ENCODE measurements at regions not wholly inside any gene's neighbourhood (a gene's known extent, or its start where the extent isn't known, plus 50 kb on each side); places are given as distances from the start of the nearest gene placed in this dataset.

DNA sequence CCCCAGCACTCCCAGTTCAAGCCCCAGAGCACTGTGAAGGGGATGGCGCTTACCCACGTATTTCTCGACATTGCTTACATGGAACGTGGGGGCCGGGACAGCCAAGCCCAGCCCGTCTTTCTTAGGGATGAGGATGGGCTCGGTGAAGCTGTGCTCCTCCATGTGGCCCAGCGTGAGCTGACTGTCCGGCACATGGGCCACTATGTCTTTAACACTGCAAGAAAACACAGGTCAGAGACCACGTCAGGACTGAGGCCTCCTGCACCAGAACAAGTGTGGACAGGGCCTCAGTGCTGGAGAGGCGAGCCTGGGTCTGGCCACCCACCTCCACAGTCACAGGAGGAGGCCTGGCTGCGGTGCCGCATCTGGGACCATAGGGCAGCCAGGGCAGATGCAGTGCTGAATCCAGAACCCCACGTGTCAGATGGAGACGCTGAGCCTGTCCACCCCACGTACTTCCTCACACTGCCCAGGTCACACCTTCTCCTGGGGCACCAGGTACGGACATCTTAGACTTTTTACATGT is 125.2 kb downstream of the TUBA3C start:
- no peak for ATAC-seq
- no peak for TF ChIP-seq ZFP30 (CRISPR knock-in tag; IDR thresholded peaks at IDR 0.05)
- TF ChIP-seq ZFP3 (CRISPR knock-in tag; IDR thresholded peaks at IDR 0.05), result no peak
- TF ChIP-seq RARB (CRISPR knock-in tag; IDR thresholded peaks at IDR 0.05), result no peak
- TF ChIP-seq, protein P1, sequence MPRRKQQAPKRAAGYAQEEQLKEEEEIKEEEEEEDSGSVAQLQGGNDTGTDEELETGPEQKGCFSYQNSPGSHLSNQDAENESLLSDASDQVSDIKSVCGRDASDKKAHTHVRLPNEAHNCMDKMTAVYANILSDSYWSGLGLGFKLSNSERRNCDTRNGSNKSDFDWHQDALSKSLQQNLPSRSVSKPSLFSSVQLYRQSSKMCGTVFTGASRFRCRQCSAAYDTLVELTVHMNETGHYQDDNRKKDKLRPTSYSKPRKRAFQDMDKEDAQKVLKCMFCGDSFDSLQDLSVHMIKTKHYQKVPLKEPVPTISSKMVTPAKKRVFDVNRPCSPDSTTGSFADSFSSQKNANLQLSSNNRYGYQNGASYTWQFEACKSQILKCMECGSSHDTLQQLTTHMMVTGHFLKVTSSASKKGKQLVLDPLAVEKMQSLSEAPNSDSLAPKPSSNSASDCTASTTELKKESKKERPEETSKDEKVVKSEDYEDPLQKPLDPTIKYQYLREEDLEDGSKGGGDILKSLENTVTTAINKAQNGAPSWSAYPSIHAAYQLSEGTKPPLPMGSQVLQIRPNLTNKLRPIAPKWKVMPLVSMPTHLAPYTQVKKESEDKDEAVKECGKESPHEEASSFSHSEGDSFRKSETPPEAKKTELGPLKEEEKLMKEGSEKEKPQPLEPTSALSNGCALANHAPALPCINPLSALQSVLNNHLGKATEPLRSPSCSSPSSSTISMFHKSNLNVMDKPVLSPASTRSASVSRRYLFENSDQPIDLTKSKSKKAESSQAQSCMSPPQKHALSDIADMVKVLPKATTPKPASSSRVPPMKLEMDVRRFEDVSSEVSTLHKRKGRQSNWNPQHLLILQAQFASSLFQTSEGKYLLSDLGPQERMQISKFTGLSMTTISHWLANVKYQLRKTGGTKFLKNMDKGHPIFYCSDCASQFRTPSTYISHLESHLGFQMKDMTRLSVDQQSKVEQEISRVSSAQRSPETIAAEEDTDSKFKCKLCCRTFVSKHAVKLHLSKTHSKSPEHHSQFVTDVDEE (CRISPR knock-in tag; IDR thresholded peaks at IDR 0.05), result no peak
- TF ChIP-seq TOX (CRISPR knock-in tag; IDR thresholded peaks at IDR 0.05; ENCODE audit: borderline replicate concordance), result no peak
- TF ChIP-seq ZNF70 (CRISPR knock-in tag; IDR thresholded peaks at IDR 0.05), result no peak
- no peak for TF ChIP-seq ZNF565 (CRISPR knock-in tag; conservative IDR thresholded peaks at IDR 0.05; ENCODE audit: low read depth)
- TF ChIP-seq PPARA (CRISPR knock-in tag; IDR thresholded peaks at IDR 0.05; ENCODE audit: borderline replicate concordance), result no peak
- TF ChIP-seq GLIS3 (CRISPR knock-in tag; IDR thresholded peaks at IDR 0.05), result no peak

DNA sequence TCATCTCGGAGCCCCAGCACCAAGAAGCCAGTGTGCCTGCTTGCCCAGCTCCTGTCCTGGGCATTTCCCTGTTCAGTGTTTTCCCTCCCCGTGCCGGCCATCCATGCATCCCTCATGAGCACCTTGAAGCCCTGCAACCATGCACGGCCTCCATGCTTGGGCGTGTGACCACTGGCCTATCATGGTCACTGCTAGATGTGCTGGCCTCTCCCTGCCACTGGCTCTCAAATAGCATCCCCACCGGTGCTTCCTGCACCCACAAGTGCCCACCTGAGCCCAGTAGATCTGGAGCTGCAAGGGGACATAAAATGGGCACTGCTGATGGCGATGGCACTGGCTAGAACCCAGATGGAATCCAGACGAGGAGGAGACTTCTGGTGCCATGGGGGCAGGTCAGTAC is 126.0 kb downstream of the TUBA3C start:
- no peak for TF ChIP-seq PPARA (CRISPR knock-in tag; IDR thresholded peaks at IDR 0.05; ENCODE audit: borderline replicate concordance)
- no peak for TF ChIP-seq RARB (CRISPR knock-in tag; IDR thresholded peaks at IDR 0.05)
- TF ChIP-seq ZFP30 (CRISPR knock-in tag; IDR thresholded peaks at IDR 0.05), result no peak
- TF ChIP-seq ZNF565 (CRISPR knock-in tag; conservative IDR thresholded peaks at IDR 0.05; ENCODE audit: low read depth), result no peak
- no peak for TF ChIP-seq TCF4 (CRISPR knock-in tag; IDR thresholded peaks at IDR 0.05; ENCODE audit: borderline replicate concordance)
- TF ChIP-seq, protein P1 (CRISPR knock-in tag; IDR thresholded peaks at IDR 0.05), result no peak
- TF ChIP-seq TOX (CRISPR knock-in tag; IDR thresholded peaks at IDR 0.05; ENCODE audit: borderline replicate concordance), result no peak
- no peak for TF ChIP-seq ZNF70 (CRISPR knock-in tag; IDR thresholded peaks at IDR 0.05)
- no peak for TF ChIP-seq ZC3H10 (CRISPR knock-in tag; IDR thresholded peaks at IDR 0.05)
- TF ChIP-seq GLIS3 (CRISPR knock-in tag; IDR thresholded peaks at IDR 0.05), result no peak
- TF ChIP-seq ZFP3 (CRISPR knock-in tag; IDR thresholded peaks at IDR 0.05), result no peak
- no peak for TF ChIP-seq CSDC2 (CRISPR knock-in tag; IDR thresholded peaks at IDR 0.05)
- ATAC-seq, result no peak

DNA sequence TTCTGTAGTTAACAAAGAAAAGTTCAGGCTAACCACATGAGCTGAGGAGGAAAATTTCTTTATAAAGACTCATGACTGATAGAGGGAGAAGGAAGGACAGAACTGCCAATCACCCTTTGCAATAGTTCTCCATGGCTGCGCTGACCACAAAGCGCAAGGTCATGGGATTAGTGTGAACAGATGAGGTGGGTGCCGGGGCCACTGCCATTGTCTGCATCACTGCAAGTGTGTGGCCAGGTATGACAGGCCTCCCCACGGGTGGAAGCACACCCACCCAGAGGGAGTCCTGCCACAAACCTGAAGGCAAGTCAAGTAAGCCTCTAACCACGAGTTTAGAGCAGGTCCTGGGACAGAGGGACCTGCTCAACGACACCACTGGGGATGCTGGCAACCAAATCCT is 128.1 kb downstream of the TUBA3C start:
- no peak for ATAC-seq
- TF ChIP-seq ESRRG (CRISPR knock-in tag; IDR thresholded peaks at IDR 0.05), result no peak
- no peak for TF ChIP-seq GLIS3 (CRISPR knock-in tag; IDR thresholded peaks at IDR 0.05)
- TF ChIP-seq, protein P2, sequence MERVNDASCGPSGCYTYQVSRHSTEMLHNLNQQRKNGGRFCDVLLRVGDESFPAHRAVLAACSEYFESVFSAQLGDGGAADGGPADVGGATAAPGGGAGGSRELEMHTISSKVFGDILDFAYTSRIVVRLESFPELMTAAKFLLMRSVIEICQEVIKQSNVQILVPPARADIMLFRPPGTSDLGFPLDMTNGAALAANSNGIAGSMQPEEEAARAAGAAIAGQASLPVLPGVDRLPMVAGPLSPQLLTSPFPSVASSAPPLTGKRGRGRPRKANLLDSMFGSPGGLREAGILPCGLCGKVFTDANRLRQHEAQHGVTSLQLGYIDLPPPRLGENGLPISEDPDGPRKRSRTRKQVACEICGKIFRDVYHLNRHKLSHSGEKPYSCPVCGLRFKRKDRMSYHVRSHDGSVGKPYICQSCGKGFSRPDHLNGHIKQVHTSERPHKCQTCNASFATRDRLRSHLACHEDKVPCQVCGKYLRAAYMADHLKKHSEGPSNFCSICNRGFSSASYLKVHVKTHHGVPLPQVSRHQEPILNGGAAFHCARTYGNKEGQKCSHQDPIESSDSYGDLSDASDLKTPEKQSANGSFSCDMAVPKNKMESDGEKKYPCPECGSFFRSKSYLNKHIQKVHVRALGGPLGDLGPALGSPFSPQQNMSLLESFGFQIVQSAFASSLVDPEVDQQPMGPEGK (CRISPR knock-in tag; IDR thresholded peaks at IDR 0.05; ENCODE audit: borderline replicate concordance), result no peak
- TF ChIP-seq, protein P1 (CRISPR knock-in tag; IDR thresholded peaks at IDR 0.05), result no peak
- TF ChIP-seq ZNF8 (CRISPR knock-in tag; IDR thresholded peaks at IDR 0.05), result no peak
- no peak for TF ChIP-seq CSDC2 (CRISPR knock-in tag; IDR thresholded peaks at IDR 0.05)
- TF ChIP-seq, protein P3, sequence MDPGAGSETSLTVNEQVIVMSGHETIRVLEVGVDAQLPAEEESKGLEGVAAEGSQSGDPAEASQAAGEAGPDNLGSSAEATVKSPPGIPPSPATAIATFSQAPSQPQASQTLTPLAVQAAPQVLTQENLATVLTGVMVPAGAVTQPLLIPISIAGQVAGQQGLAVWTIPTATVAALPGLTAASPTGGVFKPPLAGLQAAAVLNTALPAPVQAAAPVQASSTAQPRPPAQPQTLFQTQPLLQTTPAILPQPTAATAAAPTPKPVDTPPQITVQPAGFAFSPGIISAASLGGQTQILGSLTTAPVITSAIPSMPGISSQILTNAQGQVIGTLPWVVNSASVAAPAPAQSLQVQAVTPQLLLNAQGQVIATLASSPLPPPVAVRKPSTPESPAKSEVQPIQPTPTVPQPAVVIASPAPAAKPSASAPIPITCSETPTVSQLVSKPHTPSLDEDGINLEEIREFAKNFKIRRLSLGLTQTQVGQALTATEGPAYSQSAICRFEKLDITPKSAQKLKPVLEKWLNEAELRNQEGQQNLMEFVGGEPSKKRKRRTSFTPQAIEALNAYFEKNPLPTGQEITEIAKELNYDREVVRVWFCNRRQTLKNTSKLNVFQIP (CRISPR knock-in tag; IDR thresholded peaks at IDR 0.05; ENCODE audit: borderline replicate concordance, low read depth), result no peak
- no peak for TF ChIP-seq BACH2 (CRISPR knock-in tag; IDR thresholded peaks at IDR 0.05; ENCODE audit: borderline replicate concordance)
